GM18508 (cell line): ENCODE measurements at regions not wholly inside any gene's neighbourhood (a gene's known extent, or its start where the extent isn't known, plus 50 kb on each side); places are given as distances from the start of the nearest gene placed in this dataset.
"Not testable (repeated sequence)": the region's sequence is repeated elsewhere in the genome, so short reads cannot be mapped to it uniquely, and the experiment has no call there.

Source experiments
- ATAC-seq: cut with Tn5 transposase; IDR thresholded peaks from one replicate; pipeline ENCODE4 v1.9.1; 2021; ENCODE audit warnings: moderate number of reproducible peaks; ENCODE audit not compliant: insufficient read depth, unreplicated experiment

DNA sequence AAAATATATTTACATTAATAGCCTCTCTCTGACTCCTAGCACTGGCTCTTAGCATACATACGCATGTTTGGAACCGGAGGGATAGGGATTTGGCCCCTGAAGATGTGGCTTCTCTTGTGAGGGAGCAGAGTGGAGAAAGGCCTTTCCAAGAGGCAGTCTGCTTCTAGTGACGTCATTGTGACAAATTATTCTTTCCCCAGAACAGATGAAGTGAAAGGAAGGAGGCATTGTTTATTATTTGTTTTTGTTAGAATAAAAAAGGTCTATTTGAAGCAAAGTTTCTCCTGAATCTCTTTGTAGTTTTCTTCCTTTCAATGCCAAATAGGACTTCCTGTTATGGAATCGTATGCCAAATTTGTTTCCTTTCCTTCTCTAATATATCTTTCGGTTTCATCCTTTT lies 361.6 kb downstream of the ICE1 start:
- ATAC-seq = no peak

DNA sequence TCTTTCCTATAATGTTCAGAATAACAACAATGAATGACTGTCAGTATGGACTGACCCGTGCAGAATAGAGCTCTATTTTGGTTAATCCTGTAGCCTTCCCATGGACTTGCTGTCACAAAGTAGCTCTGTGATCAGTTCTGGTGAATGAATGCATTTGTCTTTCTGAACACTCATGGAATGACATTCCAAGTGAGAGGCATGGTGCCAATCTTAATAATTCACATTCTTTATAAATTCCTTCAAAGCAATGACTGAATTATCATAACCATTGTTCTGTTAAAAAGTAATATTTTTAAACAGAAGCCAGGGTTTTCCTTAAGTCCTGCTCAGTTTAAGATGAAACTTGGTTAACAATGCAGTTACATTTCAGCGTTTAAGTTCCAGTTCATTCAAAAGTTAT lies 360.5 kb downstream of the ICE1 start:
- ATAC-seq = no peak

DNA sequence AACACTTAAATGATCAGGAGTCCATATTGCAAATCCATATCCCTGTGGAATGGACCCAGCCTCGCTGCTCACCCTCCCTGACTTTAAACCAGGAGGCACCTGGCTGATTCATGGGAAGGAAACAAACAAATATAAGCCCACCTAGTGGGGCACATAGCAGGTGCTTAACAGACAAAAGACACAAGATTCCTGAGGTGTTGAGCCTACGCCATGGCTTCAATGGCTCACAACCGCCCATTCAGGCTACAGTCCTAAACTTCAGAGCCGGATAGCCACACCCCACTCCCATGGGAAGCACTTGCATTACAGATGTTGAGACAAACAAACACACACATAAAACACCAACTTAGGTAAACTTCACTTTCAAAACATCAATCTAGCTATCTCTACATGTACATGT lies 359.9 kb downstream of the ICE1 start:
- no peak for ATAC-seq

DNA sequence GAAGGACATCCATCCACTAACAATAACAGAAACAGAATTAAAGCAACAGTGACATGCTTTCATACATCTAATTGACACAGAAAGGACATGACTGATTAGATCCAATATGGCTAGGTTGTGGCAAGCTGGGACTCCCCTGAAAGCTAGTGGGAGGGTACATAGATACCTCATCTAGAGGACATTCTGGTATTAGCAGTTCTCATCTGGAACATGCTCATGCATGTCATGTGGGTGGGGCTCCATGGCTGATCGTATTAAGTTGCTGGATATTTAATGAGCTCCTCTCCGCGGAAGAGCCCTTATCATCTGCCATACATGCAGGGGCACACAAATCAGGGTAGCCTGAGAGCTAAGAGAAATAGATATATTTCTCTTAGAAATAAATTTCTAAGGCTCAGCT lies 358.9 kb downstream of the ICE1 start:
- ATAC-seq = no peak

DNA sequence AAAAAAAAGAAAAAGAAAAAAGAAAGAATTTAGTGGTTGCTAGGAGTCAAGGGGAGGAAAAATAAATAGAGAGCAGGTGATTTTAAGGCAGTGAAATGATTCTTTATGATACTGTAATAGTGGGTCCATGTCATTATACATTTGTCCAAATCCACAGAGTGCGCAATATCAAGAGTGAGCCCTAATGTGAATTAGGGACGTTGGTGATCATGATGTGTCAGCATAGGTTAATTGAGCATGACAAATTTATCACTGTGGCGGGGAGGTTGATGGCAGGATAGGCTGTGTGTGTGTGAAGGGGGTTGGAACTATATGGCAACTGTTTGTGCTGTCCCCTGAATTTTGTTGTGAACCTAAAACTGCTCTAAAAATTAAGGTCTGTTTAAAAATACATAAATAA lies 357.8 kb downstream of the ICE1 start:
- no peak for ATAC-seq

DNA sequence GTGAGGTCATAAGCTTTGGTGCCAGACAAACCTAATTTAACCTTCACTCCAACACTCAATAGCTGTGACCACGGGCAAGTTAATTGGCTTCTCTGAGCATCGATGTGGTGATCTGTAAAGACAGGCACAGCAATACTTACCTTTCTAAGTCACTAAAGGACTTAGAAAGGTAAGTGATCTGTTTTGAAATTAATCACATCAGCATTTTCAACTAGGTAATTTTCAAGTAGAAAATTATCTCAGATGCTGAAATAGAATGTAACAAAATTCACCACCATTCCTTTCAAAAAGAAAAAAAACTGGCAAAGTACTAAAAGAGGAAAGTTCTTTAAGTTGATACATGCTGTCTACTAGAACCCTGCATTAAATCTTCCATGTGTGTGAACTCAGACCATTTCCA lies 354.5 kb downstream of the ICE1 start:
- no peak for ATAC-seq

DNA sequence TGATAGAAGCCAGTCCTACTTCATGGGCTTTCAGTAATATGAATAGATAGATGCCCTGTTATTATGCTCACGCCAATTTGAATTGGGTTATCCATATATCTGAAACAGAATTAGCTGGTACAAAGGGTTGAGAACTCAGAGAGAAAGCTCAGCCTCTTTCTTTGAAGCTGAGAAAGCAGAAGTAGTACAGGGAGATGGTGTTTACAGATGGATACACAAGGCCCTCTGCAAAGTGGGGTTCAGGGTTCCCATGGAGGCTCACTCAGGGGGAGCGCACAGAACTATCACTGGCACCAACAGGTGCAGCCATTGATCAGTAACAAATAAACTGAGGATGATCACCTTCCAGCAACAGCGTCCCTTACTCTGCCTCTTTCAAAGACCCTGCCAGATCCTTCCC lies 349.7 kb downstream of the ICE1 start:
- no peak for ATAC-seq

DNA sequence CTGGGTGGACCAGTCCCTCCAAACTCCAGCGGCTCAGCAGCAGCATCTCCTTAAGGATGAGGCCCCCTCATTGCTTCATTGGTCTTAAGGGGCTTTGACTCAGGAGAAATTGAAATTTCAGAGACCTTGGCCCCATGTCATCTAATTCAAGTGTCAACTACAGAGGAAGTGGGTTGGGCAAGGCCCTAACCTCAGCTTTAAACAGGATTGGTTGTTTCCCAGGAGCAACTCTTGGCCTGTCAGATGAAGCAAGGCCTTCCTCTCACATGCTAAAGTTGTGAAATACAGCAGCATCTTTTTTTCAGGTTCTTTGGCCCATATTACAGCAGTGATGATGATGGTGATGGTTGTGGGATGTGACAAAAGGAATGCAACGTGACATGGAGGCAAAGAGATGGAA lies 348.3 kb downstream of the ICE1 start:
- ATAC-seq = no peak

DNA sequence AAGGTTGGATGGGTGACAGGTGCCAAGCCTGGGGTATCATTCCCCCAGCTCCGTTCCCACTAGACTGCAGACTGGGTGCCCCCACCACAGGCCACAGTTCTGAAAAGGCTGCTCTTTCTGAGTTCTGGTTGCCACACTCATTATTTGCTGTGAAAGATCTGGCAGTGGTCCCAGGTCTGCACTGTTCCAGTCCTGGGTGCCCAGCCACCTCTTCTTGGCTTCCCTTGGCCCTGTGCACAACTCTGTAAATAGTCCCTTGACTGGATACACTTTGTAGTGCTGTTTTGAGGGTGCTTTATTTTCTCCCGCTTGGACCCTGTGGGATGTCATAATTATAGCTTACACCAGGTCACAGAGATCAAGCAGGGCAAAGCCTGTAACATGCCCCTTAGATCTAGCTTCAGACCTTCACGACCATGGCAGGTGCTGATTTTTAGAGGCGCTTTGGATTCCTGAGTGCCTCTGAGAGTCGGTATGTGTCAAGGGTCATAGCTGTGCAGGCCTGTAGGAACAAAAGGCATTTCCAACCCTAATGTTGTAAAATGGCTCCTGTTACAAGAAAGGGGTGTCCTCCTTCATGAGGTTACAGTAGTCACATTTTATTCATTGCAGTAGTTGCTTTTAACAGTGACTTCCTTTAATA lies 344.9 kb downstream of the ICE1 start:
- ATAC-seq = no peak

DNA sequence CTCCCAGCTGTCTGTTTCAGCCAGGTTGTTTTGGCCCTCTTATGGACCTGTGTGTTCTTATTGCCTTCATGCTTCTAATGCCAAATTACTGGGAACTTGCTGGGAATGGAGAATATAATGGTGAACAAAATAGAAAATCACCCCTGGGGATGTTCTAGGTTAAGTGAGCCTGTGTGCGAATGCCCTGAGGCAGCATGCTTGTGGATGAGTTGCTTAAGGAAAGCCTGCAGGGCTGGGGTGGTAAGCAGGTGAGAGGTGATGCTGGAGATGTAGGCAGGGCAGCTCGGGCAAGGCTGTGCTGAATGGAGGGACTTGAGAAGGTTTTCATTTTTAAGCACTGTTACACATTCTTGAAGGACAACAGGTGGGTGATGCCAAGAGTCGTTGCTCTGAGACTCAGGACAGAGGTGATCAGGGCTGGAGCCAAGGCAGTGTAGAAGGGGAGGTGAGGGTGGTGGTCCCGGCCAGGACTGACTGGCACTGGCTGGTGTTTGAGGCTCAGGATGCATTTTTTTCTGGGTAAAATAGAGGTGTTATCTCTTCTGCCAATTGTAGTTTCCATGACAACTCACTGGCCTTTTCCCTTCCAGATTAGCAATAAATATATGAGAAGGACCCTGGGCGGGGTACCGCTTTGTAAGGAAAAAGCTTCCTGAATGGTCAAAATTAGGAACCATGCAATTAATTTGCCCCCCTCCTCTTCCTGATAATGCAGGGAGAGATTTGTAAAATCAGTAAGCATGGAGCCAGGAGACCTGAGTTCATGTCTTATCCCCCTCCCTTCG lies 342.8 kb downstream of the ICE1 start:
- no peak for ATAC-seq

DNA sequence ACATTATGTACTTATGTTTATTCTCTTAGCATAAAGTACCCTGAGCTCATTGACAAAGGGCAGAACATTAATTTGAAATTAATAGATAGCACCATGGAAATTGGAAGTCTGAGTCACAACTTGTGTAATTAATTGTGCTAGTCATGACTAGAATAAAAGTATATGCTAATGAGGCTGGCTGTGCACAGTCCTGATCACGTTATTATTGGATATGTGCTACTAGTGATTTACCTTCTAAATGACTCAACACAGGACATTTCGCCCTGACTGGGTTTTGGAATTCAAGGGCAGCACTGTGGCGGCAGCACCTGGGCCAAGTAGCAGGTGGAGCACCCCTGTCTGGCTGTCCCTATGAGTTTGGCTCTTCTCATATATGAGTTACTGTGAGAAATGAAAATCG lies 341.8 kb downstream of the ICE1 start:
- ATAC-seq = no peak

DNA sequence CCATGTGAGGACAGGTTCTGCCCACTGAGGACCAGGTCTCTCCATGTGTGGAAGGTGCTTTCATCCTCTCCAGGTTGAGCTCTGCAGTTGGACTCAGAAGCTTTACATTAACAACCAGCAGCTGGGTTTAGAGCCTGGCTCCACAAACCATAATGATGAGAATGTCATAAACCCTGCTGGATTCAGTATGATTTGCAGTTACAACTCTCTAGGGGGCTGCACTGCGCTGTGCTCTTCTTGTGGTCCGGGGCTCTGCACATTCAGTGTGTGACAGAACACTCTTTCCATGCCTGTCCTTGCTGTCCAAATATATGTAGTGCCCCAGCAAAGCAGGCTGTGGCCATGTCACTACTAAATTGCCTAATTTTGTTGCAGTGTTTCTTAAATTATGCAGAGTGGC lies 334.3 kb downstream of the ICE1 start:
- no peak for ATAC-seq

DNA sequence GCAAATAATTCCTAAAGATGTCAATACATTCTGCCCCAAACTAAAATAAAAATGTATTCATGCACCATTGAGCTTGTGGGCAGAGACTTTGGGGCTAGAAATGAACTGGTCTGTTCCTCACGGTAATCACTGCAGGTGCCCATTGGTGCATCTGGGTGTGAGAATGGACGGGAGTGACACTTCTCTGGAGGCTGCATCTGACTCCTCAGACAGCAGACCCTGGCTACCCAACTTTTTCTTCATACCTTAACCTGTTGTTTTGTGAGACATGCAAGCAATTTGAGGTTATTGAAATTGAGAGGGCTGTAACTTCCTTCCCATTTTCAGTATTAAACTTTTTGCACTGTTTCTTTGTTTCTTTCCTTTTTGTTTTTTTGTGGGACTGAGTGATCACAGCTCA lies 333.4 kb downstream of the ICE1 start:
- no peak for ATAC-seq

DNA sequence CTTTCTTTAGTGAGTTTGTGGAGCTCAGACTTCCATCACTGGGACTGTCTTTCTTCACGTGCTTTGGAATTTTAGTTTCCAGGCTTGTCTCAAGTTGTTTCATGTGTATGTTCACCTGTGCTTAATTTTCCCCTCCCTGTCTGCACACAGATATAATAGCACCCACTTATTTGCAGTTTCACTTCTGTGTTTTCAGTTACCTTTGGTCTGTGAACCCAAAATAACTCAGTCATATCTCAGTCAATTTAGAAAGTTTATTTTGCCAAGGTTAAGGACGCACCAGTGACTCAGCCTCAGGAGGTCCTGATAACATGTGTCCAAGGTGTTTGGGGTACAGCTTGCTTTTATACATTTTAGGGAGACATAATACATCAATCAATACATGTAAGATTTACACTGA lies 330.4 kb downstream of the ICE1 start:
- peak; percentile 64 for ATAC-seq

DNA sequence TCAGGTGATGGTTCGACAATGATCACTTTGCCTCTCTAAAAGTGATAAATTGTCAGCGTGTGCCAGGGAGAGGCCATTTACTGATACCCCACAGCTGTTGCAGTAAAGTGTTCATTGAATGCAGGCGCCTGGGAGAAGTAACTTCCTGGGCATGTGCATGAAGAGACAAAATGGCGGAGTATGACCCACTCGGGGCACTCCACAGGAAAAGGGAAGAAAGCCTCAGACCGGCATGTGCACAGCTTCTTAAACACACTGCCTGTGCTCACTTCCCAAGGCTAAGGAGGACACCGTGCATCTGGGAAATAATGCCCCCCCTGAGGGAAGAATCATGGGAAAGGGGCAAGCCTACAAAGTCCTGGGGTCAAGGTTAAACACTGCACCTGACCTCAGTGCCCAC lies 329.5 kb downstream of the ICE1 start:
- ATAC-seq = peak; percentile 4

DNA sequence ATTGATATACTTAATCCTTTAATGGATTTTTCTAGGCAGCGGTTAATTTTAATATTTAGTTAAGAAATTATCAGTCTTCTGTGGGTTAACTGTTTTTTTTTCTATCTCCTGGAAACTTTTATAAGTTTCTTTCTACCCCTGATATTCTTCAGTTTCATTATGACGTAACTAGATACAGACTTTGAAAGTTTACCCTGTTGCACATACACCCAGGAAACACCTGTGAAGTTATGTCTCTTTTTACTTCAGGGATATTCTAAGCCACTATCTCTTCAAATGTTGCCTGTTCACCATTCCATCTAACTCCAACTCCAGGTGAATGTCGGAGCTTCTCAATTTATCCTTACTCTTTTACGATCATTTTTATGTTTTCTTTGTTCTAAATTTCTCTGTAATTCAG lies 329.0 kb downstream of the ICE1 start:
- ATAC-seq = peak; percentile 49

DNA sequence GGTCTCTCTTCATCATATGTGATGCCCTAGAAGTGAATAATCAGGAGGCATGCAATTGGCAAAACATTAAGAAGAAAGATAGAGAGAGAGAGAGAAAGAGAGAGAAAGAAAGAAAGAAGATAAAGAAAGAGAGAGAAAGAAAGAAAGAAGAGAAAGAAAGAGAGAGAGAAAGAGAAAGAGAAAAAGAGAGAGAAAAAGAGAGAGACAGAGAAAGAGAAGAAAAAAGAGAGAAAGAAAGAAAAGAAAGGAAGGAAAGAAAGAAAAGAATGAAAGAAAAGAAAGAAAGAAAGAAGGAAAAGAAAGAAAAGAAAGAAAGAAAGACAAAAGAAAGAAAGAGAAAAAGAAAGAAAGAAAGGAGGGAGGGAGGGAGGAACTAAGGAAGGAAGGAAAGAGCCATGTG lies 318.9 kb downstream of the ICE1 start:
- no peak for ATAC-seq

DNA sequence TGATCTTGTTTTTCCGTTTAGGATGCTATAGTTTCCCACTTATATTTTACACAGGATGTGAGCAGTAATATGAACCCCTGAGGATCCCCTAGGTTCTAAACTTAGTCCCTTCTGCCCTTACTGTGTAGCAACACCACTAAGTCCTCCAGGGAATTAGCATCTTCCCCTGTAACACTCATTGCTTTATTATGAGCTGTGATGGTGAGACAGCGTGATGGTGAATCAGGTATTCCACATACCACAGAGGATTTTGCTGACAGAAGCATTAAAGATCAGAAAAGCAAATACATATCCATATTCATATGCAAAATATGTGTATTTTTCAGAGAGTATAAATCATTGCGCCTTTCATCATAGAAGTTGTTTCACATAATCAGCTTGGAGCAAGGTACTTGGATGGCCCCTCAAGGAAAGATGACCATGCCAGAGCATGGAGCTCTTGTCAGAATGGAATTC lies 317.0 kb downstream of the ICE1 start:
- ATAC-seq = no peak

DNA sequence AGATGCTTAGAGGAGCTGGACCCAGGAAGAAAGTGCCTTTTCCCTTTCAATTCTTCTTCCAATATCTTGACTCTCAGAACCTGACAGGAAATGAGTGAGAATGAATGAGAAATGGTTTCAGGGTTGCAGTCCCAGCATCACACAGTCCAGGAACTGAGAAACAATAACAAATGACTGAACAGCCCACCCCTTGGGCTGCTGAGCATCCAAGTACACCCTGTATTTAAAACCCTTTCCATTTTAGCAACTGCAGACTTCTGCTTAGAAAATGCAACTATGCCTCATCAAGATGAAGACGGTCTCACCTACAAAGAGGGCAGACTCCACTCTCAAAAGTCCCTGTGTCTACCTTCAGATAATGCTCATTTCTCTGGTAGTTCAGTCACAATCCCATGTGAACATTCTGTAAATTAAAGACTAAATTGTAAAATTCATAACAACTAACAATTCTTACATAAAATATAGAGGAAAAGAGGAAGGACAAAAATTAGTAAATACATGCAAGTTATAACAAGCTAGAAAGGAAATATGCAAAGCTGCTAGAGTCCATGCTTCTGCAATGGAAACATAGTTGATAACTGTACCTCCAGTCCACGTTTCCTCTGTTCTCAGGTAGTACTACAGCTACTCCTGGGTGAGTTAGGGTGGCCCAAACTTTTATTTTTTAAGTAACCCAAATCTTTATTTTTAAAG lies 316.5 kb downstream of the ICE1 start:
- peak; percentile 96 for ATAC-seq

DNA sequence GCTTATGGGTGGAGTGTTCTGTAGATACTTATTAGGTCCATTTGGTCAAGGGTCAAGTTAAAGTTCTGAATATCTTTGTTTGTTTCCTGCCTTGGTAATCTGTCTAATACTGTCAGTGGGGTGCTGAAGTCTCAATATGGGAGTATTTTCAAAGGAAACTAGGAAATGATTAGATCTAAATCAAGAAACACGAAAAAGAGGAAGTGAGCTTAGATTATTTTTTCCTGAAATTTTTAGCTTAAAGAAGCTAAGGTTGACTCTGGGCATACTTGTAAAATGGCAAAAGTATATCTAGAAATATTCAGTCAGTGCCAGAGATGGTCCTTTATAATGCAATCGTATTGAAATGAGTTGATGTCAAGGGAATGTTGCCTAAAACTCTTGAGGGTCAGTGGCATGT lies 313.5 kb downstream of the ICE1 start:
- no peak for ATAC-seq

DNA sequence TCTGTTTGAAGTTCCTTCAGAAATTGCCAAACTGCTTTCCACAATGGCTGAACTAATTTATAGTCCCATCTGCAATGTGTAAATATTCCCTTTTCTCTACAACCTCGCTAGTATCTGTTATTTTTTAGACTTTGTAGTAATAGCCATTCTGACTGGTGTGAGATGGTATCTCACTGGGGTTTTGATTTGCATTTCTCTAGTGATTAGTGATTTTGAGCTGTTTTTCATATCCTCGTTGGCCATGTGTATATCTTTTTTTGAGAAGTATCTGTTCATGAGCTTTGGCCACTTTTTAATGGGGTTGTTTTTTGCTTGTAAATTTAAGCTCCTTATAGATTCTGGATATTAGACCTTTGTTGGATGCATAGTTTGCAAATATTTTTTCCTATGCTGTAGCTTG lies 310.6 kb downstream of the ICE1 start:
- ATAC-seq = not testable (repeated sequence)

DNA sequence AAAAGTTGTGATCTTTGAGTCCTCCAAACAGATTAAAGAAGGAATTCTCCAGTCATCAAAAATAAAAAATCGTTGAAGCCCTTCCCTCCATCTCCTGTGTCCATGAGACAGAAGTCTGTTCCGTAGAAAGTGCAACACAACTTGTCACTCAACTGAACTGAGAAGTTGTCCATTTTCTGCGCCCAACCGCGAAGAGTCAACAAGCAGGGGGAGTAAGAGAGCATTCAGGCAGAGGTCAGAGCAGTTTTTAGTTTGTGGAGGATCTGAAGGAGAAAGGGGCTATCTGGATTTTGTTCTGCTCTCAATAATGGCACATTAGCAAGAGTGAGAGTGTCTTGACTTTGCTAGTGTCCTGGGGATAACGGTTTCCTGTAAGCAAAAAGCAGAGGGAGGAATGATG lies 303.9 kb downstream of the ICE1 start:
- ATAC-seq = no peak
